Adrenal gland (tissue), 5 donors: ENCODE measurements at regions not wholly inside any gene's neighbourhood (a gene's known extent, or its start where the extent isn't known, plus 50 kb on each side); places are given as distances from the start of the nearest gene placed in this dataset.

Experiments used
- POLR2A ChIP-seq, 2 donors: fragments of 450-650 bp; IDR thresholded peaks; one replicate each; pipeline ENCODE4 v1.6.1; 2017; ENCODE audit warnings: antibody characterized with exemption in 2 of 2, mild to moderate bottlenecking in 2 of 2, moderate library complexity in 1 of 2
- TF ChIP-seq, protein P1 (sequence below), 6 experiments: fragments of 450-650 bp in 4 of 6; fragments of 200-600 bp in 2 of 6; sonication (generic) in 1 of 6; IDR thresholded peaks; 1 replicate in 5 of 6; 2 replicates in 1 of 6; pipeline versions ENCODE4 v1.5.1 to v1.8.0; 2016 to 2021; ENCODE audit warnings: antibody characterized with exemption in 6 of 6, mild to moderate bottlenecking in 2 of 6, moderate library complexity in 1 of 6
- donor health status: DM: no; HTN: no; CAD: no.

DNA sequence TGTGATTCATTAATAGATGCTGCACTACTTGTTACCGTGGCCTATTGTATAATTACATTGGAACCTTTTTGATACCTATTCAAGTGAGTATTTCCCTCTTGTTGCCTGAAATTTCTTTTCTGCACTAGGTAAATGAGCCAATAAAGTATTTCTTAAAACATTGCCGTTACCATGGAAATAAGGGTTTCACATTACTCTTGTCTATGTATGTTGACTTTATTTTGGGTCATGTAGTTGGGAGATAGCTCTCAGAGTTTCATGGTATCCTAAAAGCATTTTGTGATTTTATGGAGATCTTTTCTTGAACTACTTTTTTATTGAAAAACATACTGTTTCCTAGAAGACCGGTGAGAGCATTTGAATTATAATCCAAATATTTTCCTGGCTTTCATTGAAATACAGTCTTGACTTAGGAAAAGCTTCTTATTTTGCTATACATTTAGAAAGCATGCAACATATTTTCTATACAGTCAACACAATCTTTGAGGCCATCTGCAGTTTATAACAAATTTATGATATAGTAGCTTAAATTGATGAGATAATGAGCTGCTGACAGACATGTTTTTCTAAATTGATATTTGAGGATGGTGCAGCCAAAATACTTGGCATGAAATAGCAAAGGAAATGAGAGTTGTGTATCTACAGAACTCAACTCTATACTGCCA lies 650.4 kb downstream of the RFPL4B start:
- TF ChIP-seq, protein P1, sequence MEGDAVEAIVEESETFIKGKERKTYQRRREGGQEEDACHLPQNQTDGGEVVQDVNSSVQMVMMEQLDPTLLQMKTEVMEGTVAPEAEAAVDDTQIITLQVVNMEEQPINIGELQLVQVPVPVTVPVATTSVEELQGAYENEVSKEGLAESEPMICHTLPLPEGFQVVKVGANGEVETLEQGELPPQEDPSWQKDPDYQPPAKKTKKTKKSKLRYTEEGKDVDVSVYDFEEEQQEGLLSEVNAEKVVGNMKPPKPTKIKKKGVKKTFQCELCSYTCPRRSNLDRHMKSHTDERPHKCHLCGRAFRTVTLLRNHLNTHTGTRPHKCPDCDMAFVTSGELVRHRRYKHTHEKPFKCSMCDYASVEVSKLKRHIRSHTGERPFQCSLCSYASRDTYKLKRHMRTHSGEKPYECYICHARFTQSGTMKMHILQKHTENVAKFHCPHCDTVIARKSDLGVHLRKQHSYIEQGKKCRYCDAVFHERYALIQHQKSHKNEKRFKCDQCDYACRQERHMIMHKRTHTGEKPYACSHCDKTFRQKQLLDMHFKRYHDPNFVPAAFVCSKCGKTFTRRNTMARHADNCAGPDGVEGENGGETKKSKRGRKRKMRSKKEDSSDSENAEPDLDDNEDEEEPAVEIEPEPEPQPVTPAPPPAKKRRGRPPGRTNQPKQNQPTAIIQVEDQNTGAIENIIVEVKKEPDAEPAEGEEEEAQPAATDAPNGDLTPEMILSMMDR (IDR thresholded peaks at IDR 0.05), result no peak
- no peak for TF ChIP-seq POLR2A (IDR thresholded peaks at IDR 0.05)
